HG02840 (cell line): ENCODE measurements at regions not wholly inside any gene's neighbourhood (a gene's known extent, or its start where the extent isn't known, plus 50 kb on each side); places are given as distances from the start of the nearest gene placed in this dataset.
"Not testable (repeated sequence)": the region's sequence is repeated elsewhere in the genome, so short reads cannot be mapped to it uniquely, and the experiment has no call there.

ENCODE experiments used
- ATAC-seq: cut with Tn5 transposase; IDR thresholded peaks from one replicate; pipeline ENCODE4 v1.9.1; 2021; ENCODE audit warnings: mild to moderate bottlenecking, moderate library complexity, moderate number of reproducible peaks; ENCODE audit not compliant: unreplicated experiment, low FRiP score

DNA sequence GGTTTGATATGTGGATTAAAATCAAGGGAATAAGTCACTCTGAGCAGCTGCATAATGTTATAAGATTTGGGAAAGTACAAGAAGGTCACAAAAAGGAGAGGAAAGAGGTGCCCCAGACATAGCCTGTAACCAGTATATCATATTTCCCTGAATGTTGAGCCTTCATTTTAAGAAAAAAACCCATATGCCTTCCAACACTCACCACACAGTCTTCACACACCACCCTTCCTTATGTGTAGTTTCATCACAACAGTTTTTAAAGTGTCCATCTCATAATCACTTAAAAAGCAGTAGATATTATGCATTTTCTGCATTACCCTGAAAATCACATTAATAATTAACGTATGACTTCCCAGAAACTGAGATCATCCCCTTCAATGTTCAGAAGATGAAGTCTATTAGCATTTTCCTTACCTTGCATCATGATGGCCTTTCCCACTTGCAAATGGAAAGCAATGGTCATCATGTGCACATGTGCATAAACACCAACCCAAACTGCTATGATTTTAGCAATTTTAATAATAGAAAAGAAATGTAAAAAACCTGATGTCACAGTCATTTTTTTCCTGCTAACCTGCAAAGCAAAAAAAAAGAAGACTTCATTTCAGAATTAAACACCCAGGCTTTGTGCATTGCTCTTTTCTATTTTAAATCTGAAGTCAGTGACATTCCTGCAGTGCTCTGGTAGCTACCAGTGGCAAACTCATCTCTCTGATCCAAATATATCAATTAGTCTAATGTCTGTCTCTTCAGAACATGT lies 465.0 kb downstream of the SUCLG1 start:
- no peak for ATAC-seq

DNA sequence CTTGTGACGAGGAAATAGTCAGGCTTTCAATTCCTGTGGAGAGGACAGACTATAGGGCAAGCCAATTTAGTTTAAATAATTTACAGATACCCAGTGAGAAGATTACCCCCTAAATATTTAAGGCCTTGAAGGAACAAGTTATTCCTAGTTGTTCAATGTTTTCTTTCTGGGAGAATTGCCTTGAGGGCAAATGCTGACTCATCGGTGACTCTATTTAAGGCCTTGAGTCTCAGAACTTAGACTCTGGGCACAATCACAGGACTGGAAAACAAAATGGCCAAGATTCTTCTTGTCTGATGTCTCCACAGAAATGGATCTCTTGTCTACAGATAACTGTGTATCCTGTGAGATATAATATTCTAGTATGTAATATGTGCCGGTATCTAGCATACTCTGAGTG lies 467.1 kb downstream of the SUCLG1 start:
- ATAC-seq = no peak

DNA sequence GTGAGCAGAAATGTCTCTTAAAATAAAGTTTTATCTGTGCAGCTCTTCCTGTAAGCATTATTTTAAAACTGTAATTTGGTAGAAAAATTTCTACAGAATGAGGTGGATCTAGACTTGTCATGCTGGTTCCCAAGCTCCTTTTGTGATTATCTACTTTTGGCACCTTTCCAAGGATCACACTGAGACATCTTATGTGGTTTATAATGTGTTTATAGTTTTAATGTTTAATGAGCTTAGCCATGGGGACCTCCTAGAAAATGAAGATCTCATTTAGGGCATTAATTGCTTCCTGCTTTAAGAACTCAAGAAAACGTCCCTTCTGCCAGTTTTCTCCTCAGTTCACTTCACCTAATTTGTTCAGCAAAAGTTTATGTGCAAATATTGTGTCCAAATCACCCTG lies 468.4 kb downstream of the SUCLG1 start:
- no peak for ATAC-seq

DNA sequence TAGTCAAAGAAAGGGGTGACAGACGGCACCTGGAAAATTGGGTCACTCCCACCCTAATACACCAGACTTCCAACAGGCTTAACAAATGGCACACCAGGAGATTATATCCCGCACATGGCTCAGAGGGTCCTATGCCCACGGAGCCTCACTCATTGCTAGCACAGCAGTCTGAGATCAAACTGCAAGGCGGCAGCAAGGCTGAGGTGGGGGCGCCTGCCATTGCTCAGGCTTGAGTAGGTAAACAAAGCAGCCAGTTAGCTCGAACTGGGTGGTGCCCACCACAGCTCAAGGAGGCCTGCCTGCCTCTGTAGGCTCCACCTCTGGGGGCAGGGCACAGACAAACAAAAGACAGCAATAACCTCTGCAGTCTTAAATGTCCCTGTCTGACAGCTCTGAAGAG lies 482.5 kb downstream of the SUCLG1 start:
- not testable (repeated sequence) for ATAC-seq

DNA sequence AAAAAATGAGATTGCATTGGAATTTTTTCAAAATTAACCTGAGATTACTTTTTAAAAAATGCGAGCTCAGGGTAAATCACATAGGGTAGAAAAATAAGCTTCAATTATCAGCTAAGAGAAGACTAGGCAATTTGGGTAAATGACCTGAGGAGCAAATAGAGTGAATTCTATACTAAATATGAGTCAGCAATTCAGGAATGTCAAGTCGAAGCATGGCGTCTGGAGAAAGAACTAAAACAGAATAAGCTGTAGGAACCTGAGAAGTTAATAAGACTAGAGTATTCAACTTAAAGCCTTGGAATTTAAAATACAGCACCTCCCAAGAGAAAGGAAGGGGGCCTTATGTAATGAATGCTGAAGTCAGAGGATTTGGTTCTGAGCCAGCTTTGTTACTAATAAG lies 487.0 kb downstream of the SUCLG1 start:
- ATAC-seq = no peak

DNA sequence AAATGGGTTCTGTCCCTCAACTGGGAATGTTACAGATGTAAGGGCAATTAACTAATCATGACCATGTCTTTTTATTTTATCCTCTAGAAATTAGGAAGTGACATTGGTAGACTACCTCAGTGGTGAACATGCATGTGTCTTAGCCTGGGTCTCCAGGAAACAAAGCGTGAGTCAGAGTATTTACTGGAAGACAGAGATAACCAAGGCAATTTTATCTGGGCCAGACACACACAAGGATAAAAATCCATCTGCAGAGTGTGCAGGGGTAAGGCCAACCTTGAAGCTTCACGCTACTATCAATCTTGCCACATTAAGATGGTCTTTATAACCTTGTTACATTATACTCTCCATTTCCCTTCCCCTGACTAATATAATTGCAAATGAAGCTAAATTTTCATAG lies 487.5 kb downstream of the SUCLG1 start:
- no peak for ATAC-seq

DNA sequence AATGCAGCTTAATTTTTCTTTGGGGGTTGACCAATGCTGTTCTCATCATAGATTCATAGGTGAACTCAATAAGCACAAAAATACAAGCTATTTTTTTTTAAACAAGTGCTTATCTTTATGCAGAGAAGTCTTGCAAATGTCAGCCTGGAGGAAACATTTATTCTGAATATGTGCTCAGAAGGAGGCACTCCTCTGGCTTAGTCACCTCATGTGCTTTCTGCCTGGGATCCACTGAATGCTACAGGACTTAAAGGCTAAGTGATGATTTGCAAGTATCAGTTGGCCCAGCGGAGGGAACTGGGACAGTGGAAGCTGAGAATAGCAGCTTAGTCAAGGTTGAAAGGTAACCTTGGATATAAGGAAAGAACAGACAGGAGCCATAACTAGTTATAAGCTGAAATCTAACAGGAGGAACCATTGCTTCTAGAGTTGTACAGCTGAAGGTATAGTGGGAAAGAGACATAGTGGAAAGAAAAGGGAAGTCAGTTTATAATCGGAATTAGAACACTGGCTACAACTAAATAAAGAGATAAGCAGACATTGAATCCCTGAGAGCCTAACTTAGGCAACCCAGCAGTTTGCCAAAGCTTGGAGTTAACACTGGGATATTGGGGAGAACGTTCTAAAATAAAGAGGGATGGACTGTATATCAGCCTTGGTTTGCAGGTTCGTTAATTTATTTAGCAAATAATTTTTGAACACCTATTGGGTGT lies 488.7 kb downstream of the SUCLG1 start:
- ATAC-seq = no peak

DNA sequence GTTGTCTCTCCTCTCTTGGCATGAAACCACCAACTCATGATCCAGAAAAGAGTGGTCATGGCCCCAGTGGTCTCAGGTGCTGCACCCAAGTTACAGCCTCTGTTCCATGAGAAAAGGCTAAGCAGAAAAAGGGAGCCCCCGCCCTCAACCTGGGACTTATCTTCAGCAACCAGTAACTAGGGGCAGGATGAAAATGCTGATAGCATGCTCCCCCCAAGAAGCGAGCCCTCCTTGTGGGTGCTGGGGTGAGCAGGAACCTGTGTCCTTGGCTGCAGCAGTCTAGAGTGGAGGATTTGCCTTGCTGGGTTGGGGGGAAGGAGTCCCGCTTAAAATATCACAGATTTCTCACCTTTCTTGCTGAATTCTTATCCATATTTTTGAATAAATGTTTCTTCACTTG lies 490.0 kb downstream of the SUCLG1 start:
- no peak for ATAC-seq

DNA sequence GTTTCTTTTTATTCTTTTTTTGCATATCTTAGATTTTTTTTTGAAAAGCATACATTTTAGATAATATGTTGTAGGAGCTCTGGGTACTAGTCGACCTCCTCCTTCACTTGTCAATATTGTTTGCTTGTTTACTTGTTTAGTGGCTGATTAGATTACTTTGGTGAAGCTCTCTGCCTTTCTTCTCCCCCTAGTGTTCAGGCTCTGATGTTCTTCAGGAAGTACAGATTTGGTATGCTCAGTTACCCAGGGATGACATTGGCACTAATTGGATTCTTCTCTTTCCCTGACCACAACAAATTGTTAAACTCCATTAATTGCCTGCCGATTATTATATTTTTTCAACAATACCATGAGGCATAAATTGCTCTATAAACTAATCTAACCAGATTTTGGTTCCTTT lies 491.2 kb downstream of the SUCLG1 start:
- ATAC-seq = no peak

DNA sequence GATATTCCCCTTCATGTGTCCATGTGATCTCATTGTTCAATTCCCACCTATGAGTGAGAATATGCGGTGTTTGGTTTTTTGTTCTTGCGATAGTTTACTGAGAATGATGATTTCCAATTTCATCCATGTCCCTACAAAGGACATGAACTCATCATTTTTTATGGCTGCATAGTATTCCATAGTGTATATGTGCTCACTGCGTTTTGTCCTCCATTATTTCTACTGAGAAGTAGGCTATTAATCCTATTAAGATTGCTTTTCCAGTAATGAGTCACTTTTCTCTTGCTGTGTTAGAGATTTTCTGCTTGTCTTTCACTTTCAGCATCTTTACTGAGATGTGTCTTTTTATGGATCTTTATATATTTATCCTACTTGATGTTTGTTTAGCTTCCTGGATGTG lies 492.1 kb downstream of the SUCLG1 start:
- ATAC-seq = not testable (repeated sequence)

DNA sequence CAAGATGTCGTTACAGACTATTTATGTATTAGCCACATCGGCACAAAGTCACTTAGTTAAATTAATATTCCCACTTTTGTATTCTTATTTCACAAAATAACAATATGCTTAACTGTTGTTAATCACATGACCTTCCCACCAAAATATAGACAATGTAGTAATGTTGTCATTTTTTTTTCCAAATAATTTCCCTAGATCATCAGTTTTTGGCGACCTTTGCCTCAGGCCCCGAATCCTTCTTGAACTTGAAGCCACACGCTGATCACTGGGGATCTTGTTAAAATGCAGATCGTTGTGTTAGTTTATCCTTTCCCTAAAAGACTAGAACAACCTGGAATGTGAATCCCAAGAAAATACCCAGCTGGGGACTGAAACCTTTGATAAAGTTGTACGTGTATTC lies 497.6 kb downstream of the SUCLG1 start:
- ATAC-seq = no peak

DNA sequence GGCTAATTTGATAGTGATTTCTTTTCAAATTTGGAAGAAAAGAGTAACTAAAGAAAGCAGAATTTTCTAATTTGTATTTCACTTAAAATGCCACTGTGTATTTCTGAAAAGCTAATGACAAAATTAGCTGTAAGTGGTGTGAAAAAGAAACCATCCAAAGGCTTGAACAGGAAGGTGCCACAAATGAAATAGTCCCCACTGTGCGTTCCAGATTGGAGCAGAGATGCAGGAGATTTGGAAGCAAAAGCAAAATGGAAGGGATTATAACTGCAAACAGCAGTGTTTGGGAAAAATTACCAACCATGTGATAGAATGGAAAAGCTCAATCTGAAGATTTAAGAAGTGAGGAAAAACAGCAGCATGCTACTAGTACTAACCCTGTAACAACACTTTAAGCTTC lies 498.7 kb downstream of the SUCLG1 start:
- ATAC-seq = no peak

DNA sequence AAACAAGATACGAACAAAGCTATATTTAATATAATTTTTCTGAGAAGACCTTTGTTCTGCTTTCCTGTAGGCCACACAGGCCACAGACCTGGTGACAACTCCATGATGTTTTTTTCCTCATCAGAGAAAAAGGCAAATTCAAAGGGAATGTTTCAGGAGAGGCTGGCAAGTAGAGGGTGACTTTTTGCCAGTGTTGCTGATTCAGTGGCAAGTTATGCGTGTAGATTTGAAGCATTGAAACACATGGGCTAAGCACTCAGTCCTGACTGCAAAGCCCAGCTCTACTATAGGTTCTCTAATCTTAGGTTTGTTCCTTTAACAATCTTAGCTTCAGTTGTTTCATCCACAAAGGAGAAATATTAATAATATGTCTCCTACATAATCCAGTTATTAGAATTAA lies 499.8 kb downstream of the SUCLG1 start:
- no peak for ATAC-seq

DNA sequence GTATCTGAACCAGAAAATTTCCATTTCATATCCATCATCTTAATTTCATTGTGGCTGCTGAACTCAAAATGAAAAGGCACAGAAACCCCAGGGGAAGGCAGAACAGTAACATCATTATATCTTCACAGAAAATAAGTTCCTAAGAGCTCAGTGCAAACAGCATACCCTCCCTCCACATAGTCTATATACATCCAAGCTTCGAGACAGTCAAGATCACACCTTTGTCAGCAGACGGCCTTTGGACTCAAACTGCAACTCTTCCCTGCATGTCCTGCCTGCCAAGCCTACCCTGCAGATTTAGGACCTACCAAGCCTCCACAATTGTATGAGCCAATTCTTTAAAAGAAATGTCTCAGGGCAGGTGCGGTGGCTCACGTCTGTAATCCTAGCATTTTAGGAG lies 502.1 kb downstream of the SUCLG1 start:
- ATAC-seq = no peak

DNA sequence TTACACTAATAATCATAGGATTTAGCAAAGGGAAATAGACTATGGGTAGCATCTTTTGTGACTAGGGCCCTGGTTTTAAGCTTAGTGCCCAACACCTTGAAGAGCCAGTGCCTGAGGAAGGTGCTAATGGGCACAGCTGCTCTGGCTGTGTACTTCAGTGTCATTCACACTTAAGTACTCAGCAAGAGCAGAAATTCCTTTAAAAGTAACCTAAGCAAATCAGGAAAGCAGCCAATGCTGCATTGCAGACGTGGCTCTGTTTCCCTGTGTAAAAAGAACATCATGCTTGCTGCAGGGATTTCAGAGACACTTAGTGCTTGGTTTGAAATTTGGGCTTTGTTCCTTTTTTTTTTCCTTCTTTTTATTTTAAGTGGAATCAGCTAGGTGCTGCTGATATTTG lies 505.4 kb downstream of the SUCLG1 start:
- ATAC-seq = no peak

DNA sequence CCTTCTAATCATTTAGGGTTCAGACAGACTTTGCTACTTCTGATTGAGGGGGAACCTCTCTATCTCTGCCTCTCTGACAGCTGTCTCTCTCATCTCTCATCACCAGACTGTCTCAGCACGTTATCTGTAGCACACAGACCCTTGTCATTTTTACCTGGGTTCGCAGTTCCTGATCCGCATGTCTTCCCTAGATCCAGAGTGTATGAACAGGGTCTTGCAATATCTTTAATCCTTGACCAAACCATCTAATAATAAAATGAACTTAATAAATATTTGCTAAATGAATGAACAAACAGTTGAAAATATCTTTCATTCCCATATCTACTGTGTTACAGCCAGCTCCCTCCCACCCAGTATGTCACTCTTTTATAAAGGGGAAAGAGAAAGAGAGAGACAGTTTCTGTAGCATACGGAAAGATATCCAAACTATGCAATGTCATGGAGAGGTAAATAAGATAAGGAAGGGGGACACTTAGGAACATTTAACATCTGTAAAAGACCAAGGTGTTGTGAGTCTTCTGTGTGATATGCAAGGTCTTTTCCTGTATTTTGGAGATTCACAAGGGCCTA lies 507.6 kb downstream of the SUCLG1 start:
- ATAC-seq = no peak

DNA sequence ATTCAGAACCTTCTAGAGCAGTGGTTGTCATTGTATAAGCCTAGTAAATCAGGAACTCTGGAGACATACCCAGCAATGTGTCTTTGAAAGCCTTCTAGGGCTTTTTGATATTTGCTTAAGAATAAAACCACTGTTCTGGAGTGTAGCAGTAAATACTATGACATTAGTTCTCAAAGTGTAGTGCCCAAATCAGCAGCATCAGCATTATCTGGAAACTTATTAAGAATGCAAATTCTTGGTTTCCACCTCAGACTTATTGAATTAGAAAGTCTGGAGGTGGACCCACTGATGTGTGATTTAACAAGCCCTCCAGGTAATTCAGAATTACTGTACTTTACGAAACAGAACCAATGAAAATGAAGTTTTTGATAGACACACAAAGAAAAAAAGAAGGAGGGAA lies 509.7 kb downstream of the SUCLG1 start:
- no peak for ATAC-seq

DNA sequence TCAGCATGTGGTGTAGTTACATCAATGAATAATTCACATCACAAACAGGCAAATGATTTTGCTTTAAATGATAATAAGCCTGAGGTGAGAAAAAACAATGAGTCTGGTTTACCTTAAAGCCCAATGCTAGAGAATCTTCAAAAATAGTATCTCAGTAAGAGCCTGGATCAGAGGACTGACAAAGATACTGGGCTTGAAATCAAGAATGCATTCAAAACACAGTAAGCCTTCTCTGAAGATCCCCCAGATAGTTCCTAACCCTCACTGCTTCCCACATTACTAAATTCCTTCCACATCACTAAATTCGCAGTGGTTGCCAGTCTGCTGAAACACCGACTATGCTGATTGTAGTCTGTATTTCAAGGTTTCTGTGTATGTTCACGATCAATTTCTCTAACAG lies 514.9 kb downstream of the SUCLG1 start:
- no peak for ATAC-seq

DNA sequence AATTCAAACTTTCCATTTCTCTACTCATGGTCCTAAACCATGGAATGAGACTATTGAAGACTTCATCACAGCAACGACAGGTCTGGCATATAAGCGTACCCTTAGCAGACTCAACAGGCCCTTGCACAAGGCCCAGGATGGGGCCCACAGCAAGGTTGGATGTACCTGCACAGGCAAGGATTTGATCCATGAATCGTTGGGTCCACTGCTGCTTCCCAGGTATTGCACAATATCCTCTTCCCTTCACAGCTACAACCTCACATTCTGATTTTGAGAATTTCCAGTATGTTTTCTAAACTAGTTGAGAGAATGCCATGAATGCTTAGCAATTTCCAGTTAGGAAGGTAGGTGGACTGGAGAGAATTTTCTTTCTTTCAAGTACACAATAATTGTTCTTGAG lies 515.8 kb downstream of the SUCLG1 start:
- ATAC-seq = no peak

DNA sequence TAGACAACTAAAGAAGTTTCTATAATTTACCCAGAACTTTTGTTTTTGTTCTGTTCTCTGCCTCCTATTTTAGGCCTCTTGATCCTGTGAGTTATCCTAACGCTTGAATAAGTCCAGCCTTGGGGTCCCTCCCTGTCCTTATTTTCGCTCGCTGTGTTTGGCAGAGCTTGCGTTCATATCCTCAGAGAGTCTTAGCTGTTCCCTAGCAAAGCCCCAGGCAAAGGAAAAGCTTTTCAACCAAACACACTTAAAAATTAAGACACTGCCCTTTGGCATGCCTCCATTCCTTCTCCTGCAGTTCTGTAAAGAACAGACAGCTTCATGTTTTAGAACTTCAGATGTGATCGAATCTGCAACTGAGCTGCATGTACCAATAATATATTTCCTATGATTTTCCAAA lies 517.2 kb downstream of the SUCLG1 start:
- no peak for ATAC-seq

DNA sequence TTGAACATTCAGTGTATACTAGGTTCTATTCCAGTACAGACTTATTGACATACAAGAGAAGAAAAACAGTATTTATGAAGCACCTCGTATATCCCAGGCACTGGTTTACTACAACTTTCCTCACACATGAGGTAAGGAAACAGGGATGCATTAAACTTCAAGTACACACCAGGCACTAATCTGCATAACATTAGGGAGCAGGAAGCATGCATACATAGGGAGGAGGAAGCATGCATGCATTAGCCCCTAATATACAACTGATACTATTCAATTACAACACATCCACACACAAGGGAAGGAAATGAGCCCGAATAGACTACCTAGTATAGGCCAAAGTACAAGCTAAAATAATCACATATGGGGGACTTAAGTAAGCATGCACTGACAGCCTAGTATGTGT lies 525.3 kb downstream of the SUCLG1 start:
- ATAC-seq = no peak

DNA sequence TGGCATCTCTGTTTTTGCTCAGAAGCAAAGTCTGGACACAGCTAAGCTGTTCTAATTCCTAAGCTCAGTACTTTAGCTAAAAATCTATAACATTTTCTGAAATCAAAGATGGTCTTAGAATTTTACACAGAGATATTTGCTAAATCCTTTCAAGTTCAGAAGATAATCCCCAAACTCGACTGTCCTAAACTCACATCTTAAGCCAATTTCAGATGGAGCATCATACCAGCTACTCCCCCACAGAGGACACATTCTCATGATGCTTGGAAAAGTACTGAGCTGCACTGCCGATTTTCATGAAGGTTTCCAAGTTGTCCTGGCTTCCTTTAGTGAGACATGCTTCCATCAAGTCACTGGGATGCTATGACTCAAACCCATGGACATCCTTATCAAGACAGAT lies 535.5 kb downstream of the SUCLG1 start:
- no peak for ATAC-seq
